ENCODE measurements at regions not wholly inside any gene's neighbourhood (a gene's known extent, or its start where the extent isn't known, plus 50 kb on each side); places are given as distances from the start of the nearest gene placed in this dataset.
"Not testable (repeated sequence)": the region's sequence is repeated elsewhere in the genome, so short reads cannot be mapped to it uniquely, and the experiment has no call there.

DNA sequence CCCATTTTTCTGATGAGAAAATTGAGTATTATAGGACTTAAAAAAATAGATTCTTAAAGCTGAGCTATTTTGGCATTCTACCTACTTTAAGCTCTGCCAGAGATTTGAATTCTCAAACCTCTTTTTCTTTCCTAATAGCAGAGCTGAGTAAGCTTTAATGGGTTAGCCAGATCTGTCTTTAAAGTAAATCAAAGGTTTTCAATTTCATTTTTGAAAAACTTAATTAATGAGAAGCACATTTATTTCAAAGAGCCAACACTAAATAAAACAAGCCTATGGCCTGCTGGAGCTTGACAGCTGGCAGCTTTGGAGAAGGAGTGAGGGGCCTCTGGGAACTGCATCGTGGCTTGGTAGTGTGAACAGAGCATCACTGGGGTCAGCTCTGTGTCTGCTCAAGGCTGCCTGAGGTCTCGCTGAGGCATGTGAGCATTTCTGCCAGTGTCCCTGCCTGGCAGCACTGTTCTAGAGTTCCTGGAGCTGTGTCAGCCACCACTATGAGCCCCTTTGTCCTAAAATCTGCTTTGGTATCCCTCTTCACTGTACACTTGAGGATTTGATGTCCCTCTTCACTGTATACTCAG lies 50.4 kb upstream of the PRSS23 start:
- DNase-seq, result no peak

DNA sequence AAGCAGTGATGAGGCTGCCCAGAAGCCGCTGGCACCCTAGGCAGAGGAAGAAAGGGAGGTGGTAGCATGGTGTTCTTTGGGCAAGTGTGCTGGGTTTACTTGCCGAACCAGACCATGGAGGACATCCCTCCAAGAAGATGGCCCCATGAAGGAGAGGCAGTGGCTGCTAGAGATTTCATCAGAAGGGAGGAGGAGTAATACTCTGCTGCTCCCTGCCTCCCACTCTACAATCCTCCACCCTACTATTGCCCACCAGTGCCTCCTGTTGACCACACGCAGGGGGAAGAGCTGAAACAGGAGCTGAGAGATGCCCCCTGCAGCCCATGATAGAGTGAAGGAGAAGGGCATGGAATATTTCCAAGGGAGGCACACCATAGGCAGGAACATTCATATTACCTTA lies 51.0 kb upstream of the PRSS23 start:
- no peak for DNase-seq

DNA sequence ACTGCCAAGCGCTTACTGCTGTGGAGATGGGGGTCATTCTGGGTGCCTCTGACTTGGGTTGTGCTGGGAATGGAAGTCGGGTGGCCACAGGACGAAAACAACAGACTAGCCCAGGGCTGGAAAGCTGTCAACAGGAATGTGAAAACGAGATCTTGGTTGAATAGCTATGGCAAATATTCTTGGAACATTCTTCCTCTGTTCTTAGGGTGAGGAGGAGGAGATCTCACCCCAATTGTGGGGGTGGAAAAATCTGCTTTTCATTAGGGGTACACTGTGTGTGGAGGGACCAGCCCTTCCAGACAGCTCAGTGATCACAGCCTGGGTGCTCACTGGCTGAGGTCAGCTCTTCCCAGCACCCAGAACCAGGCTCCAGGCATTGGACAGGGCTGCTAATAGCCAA lies 52.0 kb upstream of the PRSS23 start:
- no peak for DNase-seq

DNA sequence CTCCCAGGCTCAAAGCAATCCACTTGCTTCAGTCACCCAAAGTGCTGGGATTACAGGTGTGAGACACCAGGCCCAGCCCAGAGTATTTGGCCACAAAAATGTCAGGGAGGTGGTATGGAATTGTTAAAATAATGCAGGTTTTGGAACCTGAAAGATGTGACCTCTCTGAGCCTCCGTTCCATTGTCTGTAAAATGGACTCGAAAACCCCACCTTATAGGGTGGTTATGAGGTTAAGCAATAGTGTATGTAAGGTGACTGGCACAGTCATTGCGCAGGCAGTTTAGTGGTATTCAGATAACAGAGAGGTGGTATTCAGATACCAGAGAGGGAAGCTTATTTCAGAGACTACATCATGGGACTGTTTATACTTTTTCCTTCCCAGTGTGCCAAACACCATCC lies 52.5 kb upstream of the PRSS23 start:
- DNase-seq, result no peak

DNA sequence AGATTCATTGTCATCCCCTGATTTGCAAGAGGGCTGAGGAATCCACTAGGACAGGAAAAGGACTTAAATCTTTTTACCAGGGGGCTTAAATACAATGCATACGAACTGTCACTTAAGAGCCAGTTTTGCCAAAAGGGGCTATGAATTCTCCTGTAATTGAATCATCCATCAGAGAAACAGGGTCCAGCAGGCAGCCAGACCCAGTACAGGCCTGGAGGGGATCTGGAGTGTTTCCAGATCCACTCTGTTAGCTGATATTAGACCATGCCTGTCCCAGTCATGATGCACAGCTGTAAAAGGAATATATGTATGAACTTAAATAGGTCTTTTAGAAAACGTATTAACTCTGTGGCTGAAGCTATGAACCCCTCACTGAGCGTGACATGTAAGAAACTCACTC lies 53.8 kb upstream of the PRSS23 start:
- DNase-seq, result no peak

DNA sequence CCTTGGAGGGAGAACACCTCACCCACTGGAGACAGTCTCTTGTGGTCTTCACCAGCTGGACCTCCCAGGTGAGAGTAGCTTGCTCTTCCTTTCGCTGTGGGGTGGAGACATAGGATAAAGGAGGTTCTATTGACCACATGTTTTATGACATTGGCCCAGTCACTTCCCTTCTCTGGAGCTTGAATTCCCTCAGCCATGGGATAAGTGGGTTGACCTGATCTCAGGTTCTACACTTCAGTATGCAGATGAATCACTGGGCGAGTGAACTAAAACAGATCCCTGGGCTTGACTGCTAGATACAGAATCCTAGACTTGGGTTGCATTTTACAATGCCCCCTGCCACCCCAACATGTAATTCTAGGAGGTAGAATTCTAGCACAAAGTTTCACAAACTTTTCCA lies 54.8 kb upstream of the PRSS23 start:
- DNase-seq, result no peak

DNA sequence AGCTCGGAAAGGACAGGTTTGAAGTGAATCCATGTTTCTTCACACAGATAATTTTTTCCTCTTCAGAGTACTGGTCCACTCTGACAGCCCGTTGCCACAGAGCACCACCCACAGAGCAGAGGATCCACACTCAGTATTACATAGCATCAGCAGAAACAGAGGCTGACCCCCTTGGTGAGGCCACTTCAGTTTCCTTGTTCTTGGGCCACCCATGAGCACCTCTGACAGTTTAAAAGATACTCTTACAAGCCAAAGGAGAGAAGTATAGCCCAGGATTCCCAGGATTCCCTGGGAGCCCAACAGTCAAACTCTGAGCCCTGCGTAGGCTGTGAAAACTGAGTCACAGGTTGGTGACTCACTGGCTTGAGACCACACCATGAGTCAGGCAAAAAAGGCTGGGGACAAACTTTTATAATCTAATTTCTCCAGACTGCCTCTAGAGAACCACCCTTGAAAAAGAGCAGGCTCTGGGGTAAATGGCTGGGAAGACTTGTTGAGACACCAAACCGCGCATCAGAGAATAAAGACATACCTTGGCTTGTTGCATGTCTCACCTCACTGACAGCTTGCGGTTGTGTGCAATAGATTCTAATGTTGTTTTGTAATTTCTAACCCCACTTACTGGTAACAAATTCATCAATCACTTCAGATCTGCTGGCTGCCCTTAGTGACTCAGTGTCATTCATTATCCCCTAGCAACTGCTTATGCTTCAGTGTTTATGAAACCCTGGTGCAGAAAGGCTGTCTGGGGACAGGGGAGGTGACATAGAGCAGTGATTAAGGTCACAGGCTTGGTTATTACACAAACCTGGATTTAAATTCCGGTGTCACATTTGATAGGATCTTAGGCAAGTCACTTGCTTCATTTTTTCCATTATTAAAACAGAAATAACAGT lies 56.9 kb upstream of the PRSS23 start:
- peak; percentile 37 for DNase-seq

DNA sequence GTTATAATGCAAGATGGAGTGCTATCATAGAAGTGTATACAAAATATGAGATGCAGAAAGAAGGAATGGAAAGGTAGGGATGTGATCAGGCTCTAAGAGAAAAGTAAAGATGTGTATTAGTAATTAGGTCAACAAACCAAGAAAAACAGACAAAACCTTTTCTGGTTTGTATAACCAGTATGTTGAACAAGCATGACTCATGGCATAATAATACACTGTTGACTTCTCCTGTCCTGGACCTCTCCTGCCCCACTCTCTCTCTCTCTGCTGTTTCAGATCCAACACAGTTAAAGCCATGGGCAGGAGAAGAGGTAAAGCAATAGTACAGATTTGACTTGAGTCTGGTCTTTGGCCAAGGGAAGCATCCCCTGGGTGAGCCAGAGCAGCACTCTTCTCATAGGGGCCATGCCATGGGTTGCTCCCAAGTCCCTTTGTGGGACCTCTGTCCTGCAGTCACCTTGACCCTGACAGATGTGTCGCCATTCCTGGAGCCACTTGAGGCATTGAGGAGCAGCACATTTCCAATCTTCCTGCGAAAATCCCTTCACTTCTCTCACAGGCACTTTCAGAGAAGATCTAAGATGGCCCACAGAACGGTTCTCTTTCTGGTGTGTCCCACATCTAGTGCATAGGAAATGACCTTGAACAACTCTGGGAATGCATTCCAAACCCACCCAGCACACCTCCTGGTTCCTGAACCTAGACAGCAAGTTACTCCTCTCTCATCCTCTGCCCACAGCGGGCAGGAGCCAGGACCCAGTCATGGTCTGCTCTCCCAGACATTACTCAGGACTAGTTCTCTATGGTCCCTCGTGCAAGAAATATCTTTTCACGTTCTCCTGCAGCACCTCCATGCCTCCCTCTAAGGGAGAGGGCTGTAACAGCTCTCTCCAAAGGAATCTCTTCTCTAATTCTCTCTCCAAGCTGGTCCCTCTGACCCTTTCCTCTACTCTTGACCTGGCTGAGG lies 58.2 kb upstream of the PRSS23 start:
- no peak for DNase-seq

DNA sequence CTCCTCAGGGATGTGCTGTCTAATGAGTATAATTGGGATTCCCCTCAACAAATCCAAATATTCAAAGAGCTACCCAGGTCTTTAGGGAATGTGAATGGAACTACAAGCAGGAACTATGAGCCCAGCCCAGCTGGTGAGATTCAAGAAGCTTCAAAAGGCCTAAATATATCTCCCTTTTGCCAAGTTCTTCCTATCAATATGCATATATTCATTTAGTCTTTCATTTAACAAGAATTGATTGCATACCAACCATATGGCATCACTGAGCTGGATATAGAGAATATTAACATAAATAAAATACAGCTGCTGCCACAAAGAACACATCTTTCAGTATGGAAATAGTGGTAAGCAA lies 58.9 kb upstream of the PRSS23 start:
- no peak for DNase-seq

DNA sequence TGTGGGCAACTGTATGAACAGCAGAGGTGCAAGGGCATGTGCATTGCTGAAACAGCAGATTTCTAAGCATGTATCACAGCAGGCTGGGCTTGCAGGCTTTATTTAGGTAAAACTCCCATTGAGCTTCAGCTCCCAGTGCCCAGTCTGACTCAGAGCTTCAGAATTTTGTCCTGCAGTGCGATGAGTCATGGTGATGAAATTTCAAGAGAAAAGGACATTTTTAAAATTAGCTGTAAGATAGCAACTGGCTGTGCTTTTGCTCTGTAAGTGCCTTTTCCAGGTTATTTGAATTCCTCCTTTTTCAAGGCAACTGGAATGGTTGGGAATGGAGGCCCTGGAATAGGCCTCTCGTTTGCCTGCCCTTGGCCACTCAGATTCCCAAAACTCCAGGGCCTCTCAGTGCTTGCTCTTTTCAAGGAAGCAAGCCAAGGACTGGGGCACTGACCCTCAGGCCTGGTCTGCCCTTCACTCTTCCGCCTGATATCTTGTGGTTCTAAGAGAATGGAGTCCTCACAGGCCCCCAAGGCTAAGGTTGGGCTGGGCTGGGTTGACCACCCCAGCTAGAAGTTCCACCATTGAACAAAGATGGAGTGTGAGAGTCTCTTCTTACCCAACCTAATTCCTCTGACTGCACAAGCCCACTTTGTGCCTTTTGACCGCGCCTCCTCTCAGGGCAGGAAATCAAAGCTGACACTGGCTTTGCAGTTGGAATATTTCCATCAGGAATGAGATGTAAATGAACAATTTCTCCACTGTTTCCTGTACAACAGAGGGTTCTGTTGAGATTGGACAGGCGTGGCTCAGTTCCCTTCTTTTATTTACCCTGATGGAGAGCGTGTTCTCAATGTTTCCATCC lies 59.5 kb upstream of the PRSS23 start:
- peak; percentile 58 for DNase-seq

DNA sequence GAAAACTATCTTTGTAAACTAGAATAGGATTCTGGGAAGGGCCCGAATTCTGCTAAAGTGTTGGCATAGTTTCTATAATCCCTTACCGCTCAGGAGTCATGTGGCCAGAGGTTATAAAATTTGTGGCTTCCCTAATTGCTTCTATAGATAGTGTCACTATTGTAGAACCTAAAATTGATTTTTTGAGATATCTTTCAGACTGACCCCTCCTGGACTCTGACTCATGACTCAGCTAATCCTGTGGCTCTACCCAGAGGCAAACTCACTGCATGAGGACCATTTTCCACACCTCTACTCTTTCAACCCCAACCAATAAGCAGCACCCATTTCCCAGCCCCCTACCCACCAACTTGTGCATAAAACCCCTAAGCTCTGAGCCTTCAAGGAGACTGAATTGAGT lies 61.8 kb upstream of the PRSS23 start:
- no peak for DNase-seq

DNA sequence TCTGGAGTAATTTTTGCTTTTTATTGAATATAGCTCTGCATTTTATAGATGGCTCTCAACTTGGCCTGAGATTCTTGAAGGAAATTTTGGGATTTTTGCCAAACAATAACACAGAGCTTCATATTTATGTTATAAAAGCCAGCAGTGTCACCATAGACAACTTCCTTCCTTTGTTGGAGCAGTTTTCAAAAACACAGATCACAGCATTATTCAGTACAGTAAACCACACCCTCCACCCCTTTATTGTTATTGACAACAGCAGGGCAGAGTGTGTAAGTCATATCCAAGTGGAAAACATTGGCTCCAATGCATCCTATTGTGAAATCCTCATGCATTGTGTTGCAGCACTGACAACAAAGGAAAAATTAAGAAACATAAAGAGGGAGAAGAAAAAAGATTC lies 62.6 kb upstream of the PRSS23 start:
- DNase-seq, result no peak

DNA sequence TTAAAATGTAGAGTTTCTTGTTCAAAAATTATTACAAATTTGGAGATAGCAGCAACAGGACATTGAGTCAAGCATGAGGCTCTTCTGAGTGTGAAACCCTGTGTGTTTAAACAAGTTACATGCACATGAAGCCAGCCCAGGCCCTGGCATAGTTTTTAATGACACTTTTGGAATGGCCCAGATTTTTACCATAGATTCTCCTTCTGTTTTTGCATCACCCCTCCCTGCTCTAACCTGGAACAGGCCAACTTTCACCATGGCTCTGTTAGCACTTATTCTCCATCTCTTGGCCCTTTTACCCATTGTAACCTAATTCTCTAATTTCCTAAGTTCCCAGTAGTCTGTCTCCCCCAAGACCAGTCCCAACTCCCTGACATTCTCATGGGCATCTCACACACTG lies 63.1 kb upstream of the PRSS23 start:
- no peak for DNase-seq

DNA sequence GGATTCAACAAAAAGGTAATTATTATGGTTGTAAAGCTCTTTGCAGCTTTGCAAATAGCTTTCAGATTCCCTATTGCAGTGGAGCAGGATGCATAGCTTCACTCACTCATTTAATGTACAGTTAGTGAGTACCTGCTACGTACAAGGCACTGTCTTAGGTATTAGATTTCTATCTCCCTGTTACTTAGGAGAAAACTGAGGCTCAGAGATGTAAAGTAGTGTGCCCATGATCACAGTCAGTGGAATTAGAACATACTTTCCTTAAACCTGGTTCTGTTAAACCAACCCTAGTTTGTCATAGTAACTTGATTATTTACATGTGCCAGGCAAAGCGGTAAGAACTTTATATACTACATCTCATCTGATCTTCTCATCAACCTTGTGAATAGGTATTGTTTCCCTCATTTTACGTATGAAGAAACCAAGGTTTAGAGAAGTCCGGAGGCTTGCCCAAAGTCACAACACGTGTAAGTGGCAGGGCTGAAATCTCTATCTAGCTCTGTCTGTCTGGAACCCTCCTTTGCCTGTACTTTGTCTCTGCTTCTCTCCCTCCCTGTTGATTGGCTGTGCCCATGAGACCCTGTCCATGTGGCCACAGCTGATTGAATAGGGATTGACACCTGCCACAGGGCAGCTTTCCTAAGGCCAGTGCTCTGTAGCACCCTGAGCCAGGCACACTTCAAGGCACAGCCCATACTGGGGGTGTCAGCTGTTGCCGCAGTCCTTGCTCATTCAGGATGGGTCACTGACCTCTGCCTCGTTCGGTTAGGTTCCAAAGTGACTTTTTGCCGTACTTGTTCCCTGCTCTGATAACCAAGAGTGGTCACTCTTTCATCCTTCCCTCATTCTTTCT lies 63.8 kb upstream of the PRSS23 start:
- DNase-seq, result no peak

DNA sequence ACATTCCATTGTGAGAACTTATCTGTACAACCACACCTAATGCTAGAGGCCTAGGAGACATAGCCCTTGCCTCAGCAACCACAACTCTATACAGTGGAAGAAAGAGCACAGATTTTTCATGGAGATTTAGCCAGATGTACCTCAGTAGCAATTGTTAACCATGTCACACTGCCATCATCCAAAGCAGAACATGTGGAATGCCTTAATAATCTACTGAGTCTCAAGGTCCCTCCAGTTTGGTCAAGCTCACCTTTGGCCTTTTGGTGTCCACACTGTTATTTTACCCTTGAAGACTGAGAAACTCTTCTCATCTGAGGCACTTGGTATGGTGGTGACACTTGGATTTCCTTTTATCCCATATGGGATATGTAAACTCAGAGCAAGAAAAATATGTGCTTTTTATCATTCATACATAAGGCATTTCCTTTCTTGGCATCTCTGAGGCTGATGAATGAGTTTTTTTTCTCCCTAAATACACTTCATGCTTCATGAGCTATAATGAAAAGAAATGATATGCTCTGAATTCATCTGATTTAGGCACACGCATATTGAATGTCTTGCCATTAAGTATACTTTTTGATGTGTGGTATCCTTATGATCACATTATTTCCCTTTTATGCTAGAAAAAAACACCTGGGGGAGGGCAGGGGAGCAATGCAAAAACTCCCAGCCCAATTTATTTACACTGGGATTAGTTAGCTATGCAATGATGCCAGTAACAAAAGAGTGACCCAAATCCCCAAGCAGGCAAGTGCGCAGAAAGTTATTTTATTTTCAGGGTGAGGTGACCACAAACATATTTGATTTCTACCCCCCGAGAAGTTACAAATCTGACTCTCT lies 63.3 kb upstream of the ME3 start:
- no peak for DNase-seq

DNA sequence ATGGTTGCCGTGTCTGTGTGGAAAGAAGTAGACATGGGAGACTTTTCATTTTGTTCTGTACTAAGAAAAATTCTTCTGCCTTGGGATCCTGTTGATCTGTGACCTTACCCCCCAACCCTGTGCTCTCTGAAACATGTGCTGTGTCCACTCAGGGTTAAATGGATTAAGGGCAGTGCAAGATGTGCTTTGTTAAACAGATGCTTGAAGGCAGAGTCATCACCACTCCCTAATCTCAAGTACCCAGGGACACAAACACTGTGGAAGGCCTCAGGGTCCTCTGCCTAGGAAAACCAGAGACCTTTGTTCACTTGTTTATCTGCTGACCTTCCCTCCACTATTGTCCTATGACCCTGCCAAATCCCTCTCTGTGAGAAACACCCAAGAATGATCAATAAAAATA lies 60.3 kb upstream of the ME3 start:
- DNase-seq, result not testable (repeated sequence)

DNA sequence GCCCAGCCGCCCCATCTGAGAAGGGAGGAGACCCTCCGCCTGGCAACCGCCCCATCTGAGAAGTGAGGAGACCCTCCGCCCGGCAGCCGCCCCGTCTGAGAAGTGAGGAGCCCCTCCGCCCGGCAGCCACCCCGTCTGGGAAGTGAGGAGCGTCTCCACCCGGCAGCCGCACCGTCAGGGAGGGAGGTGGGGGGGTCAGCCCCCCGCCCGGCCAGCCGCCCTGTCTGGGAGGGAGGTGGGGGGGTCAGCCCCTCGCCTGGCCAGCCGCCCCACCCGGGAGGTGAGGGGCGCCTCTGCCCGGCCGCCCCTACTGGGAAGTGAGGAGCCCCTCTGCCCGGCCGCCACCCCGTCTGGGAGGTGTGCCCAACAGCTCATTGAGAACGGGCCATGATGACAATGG lies 59.9 kb upstream of the ME3 start:
- DNase-seq, result not testable (repeated sequence)

DNA sequence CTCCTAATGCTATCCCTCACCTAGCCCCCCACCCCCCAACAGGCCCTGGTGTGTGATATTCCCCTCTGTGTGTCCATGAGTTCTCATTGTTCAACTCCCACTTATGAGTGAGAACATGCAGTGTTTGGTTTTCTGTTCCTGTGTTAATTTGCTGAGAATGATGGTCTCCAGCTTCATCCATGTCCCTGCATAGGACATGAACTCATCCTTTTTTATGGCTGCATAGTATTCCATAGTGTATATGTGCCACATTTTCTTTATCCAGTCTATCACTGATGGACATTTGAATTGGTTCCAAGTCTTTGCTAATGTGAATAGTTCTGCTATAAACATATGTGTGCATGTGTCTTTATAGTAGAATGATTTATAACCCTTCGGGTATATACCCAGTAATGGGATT lies 57.2 kb upstream of the ME3 start:
- DNase-seq, result not testable (repeated sequence)

DNA sequence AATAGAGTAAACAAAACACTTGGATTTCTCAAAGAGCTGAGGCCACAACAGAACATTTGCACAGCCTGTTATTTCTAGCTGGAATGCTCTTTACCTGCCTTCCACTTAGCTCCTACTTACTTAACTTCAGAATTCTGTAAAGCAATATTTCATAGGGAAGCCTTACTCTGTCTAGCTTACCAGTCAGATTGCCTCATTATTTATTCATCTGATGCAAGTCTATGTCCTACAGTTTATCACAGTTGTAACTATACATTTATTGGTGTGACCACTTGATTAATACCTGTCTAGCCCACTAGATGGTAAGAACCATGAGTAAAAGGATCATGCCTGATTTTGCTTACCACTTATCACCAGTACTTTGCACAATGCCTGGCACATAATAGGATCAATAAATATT lies 56.1 kb upstream of the ME3 start:
- no peak for DNase-seq

DNA sequence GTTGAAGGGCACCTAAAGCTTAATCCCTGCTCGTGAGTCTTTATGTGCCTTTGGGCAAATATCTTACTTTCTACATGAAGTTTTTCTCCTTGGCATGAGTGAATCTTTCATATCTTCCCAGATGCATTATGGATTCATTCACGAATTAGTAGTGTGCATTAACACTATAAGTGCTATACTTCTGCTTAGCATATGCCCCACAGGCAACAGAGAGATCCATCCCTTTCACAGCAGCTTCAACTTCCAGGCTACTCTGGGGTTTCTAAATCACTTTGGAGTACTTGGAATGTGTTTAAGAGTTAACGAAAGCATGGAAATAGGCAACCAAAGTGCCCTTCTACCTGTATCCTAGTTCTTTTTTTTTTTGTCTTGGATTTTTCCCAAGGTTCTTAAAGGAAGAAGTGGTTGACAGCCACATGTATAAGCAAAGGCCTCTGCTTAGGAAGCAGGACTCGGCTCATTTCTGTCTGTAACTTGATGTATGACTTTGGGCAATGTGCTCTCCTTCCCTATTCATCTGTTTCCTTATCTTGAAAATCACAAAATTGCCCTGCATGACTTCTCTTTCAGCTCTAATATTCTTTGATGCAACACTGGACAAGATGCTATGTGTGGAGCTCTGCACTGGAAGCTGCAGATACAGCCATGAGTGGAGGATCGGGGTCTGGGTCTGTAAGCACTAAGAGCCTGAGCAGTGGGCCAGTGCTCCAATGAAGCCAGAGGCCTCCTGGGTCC lies 54.5 kb upstream of the ME3 start:
- DNase-seq, result no peak

Data from 8988T (cell line).